Loucy (cell line): ENCODE measurements at regions not wholly inside any gene's neighbourhood (a gene's known extent, or its start where the extent isn't known, plus 50 kb on each side); places are given as distances from the start of the nearest gene placed in this dataset.

Source experiments
- CTCF ChIP-seq: fragments of 200-600 bp; sonication (generic); conservative IDR thresholded peaks from 2 replicates; pipeline ENCODE4 v1.5.1; 2014; ENCODE audit warnings: mild to moderate bottlenecking, antibody characterized with exemption, low read length
- EZH2phosphoT487 ChIP-seq: fragments of 200-600 bp; IDR thresholded peaks from 2 replicates; pipeline ENCODE4 v1.6.1; 2018; ENCODE audit warnings: antibody characterized with exemption, mild to moderate bottlenecking, moderate library complexity, borderline replicate concordance

- no peak for TF ChIP-seq CTCF
- no peak for TF ChIP-seq EZH2phosphoT487
These were observed 319.6 kb upstream of the SEMA6D start for GRCh38 chr15:47397655-47398054.
